K562 (cell line): ENCODE measurements at regions not wholly inside any gene's neighbourhood (a gene's known extent, or its start where the extent isn't known, plus 50 kb on each side); places are given as distances from the start of the nearest gene placed in this dataset.
A peak's percentile ranks its signal among the peaks of the same experiment; 100 is the strongest.

ENCODE experiments used
- CTCF ChIP-seq, 3 experiments: IDR thresholded peaks in 2 of 3; conservative IDR thresholded peaks in 1 of 3; 2 replicates each; pipeline ENCODE4 v1.5.1; 2011 to 2012; ENCODE audit warnings: low read length in 3 of 3, mild to moderate bottlenecking in 3 of 3, control low read depth in 2 of 3, improper control_type of control experiment in 1 of 3, inconsistent platforms in 1 of 3, low read depth in 1 of 3, mixed read lengths in 1 of 3, moderate library complexity in 1 of 3; ENCODE audit not compliant: insufficient read depth in 2 of 3
- EP300 ChIP-seq: IDR thresholded peaks from 2 replicates; pipeline ENCODE4 v1.6.1; 2012; ENCODE audit warnings: low read length, improper control_type of control experiment
- GATAD2B ChIP-seq: fragments of 450-650 bp; IDR thresholded peaks from 2 replicates; pipeline ENCODE4 v1.6.1; 2017; ENCODE audit warnings: mild to moderate bottlenecking, borderline replicate concordance
- JUN ChIP-seq, 2 experiments: sonication (generic) in 1 of 2; formaldehyde crosslinking in 1 of 2; IDR thresholded peaks; 2 replicates each; pipeline versions ENCODE4 v1.6.1 to v1.8.0; 2012 to 2022; ENCODE audit warnings: borderline replicate concordance in 2 of 2, mild to moderate bottlenecking in 2 of 2, improper control_type of control experiment in 1 of 2, low read depth in 1 of 2, low read length in 1 of 2, missing genetic modification reagents in 1 of 2
- MNT ChIP-seq, 2 experiments: fragments of 450-650 bp; conservative IDR thresholded peaks; 2 replicates each; pipeline ENCODE4 v1.6.1; 2017; ENCODE audit warnings: mild to moderate bottlenecking in 2 of 2, moderate library complexity in 2 of 2
- MXI1 ChIP-seq: IDR thresholded peaks from 2 replicates; pipeline ENCODE4 v1.6.1; 2011; ENCODE audit warnings: low read depth, mild to moderate bottlenecking, improper control_type of control experiment, low read length
- MYC ChIP-seq, 2 experiments: fragments of 250-450 bp in 1 of 2; sonication (Bioruptor Pico) in 1 of 2; IDR thresholded peaks; 2 replicates each; pipeline versions ENCODE4 v1.5.1 to v1.6.1; 2012 to 2021; ENCODE audit warnings: low read depth in 2 of 2, borderline replicate concordance in 1 of 2, improper control_type of control experiment in 1 of 2, low read length in 1 of 2, mild to moderate bottlenecking in 1 of 2, moderate library complexity in 1 of 2
- USF2 ChIP-seq: sonication (generic); formaldehyde crosslinking; IDR thresholded peaks from 2 replicates; pipeline ENCODE4 v1.5.0; 2020; ENCODE audit warnings: missing genetic modification reagents
- ZNF561 ChIP-seq: fragments of 450-650 bp; formaldehyde crosslinking; conservative IDR thresholded peaks from 2 replicates; pipeline ENCODE4 v1.4.0; 2020; ENCODE audit warnings: mild to moderate bottlenecking, moderate library complexity
- ZNF780A ChIP-seq: fragments of 250-450 bp; sonication (Bioruptor Pico); IDR thresholded peaks from 2 replicates; pipeline ENCODE4 v1.5.0; 2021; ENCODE audit warnings: mild to moderate bottlenecking
- ZSCAN32 ChIP-seq: fragments of 450-650 bp; formaldehyde crosslinking; IDR thresholded peaks from 2 replicates; pipeline ENCODE4 v1.4.0; 2020; ENCODE audit warnings: mild to moderate bottlenecking, moderate library complexity

- TF ChIP-seq ZNF780A (CRISPR knock-in tag) (no peak), EP300 (no peak), CTCF (IDR thresholded peaks at IDR 0.05 in 2 of 3, conservative IDR thresholded peaks at IDR 0.05 in 1 of 3; ENCODE audit: insufficient read depth in 2 of 3, low read depth in 1 of 3, low read length in 3 of 3) (no peak), ZNF561 (no peak), MYC (IDR thresholded peaks at IDR 0.05; ENCODE audit: low read depth, low read length) (no peak), MYC (CRISPR knock-in tag; IDR thresholded peaks at IDR 0.05; ENCODE audit: borderline replicate concordance, low read depth) (no peak), MXI1 (no peak), ZSCAN32 (CRISPR knock-in tag) (no peak), USF2 (CRISPR knock-in tag) (no peak), MNT (conservative IDR thresholded peaks at IDR 0.05) (no peak), GATAD2B (peak; percentile 92), JUN (IDR thresholded peaks at IDR 0.05; ENCODE audit: borderline replicate concordance, low read depth, low read length) (no peak), JUN (CRISPR knock-in tag; IDR thresholded peaks at IDR 0.05; ENCODE audit: borderline replicate concordance) (no peak)
These were observed 889.0 kb downstream of the TBC1D22A start for GRCh38 chr22:47651216-47651987.
